Fibroblast of mammary gland (primary cell): ENCODE measurements at regions not wholly inside any gene's neighbourhood (a gene's known extent, or its start where the extent isn't known, plus 50 kb on each side); places are given as distances from the start of the nearest gene placed in this dataset.

Source experiments
- DNase-seq: peaks from one replicate; pipeline ENCODE4 v3.0.0-alpha.2; 2010; ENCODE audit warnings: low read depth
- H3K4me3 ChIP-seq: 2 replicates; pipeline ENCODE4 v1.5.1; 2011; ENCODE audit warnings: low read depth, mild to moderate bottlenecking, low read length, moderate library complexity; ENCODE audit not compliant: control insufficient read depth
- TF ChIP-seq, protein P1 (sequence below): conservative IDR thresholded peaks from 2 replicates; pipeline ENCODE4 v1.5.1; 2011; ENCODE audit warnings: low read depth, low read length, inconsistent platforms; ENCODE audit not compliant: control insufficient read depth, insufficient read depth

DNA sequence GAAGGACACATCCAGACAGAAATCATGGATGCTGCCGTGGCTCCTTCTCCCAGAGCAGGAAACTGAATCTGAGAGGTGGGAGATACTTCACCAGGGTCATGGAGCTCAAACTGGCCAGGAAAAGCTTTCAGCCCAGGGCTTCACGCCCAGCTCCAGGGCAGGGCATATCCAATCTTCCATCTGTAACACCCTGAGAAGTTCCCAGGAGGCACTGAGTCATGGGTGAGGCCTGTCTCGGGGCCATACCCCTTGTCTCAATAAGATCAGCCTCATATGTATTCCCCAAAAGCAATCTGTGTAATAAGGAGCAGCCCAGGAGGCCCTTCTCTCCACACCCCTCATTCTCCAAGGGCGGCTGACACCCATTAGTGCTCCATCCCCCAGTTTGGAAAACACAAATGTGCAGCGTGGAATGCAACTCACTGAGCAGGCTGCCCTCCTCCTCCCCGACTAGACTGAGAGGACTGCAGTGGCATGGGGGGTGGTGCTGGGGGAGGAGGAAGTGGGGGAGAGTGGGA lies 439.3 kb upstream of the SULF2 start:
- TF ChIP-seq, protein P1, sequence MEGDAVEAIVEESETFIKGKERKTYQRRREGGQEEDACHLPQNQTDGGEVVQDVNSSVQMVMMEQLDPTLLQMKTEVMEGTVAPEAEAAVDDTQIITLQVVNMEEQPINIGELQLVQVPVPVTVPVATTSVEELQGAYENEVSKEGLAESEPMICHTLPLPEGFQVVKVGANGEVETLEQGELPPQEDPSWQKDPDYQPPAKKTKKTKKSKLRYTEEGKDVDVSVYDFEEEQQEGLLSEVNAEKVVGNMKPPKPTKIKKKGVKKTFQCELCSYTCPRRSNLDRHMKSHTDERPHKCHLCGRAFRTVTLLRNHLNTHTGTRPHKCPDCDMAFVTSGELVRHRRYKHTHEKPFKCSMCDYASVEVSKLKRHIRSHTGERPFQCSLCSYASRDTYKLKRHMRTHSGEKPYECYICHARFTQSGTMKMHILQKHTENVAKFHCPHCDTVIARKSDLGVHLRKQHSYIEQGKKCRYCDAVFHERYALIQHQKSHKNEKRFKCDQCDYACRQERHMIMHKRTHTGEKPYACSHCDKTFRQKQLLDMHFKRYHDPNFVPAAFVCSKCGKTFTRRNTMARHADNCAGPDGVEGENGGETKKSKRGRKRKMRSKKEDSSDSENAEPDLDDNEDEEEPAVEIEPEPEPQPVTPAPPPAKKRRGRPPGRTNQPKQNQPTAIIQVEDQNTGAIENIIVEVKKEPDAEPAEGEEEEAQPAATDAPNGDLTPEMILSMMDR: no peak
- DNase-seq: no peak
- H3K4me3 ChIP-seq: no peak overlapping the region

GRCh38 chr20:48223715-48224114 lies 438.4 kb upstream of the SULF2 start:
- no peak overlapping the region for H3K4me3 ChIP-seq
- no peak for DNase-seq
- TF ChIP-seq, protein P1: no peak

DNA sequence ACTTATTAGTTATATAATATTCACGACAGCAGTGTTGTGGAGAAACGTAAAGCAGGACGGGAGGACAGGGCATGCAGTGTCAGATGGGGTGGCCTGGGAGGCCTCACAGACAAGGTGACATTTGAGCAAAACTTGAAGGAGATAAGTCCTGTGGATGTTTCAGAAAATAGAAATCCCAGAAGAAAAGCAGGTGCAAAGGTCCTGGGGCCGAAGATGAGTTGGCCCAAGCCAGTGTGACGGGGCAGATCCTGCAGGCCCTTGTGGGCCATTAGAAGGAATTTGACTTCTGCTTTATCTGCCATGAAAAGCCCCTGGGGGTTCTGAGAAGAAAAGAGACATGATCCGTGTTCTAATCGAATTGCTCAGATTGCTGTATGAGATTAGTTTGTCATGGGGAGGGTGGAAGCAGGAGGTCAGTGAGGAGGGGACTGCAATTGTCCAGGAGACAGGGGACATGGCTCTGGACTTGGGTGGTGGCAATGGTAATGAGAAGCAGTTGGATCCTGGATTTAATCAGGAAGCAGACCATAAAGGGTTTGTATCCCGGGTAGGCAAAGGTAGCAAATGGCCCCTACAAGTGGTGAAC lies 437.4 kb upstream of the SULF2 start:
- H3K4me3 ChIP-seq: no peak overlapping the region
- DNase-seq: no peak
- TF ChIP-seq, protein P1: no peak

- DNase-seq: no peak
- TF ChIP-seq, protein P1: no peak
- no peak overlapping the region for H3K4me3 ChIP-seq
Measured at GRCh38 chr20:48220033-48220633, 434.9 kb upstream of the SULF2 start.

GRCh38 chr20:48219306-48219705 lies 434.0 kb upstream of the SULF2 start:
- TF ChIP-seq, protein P1: no peak
- no peak overlapping the region for H3K4me3 ChIP-seq
- no peak for DNase-seq

- TF ChIP-seq, protein P1: no peak
- DNase-seq: no peak
- no peak overlapping the region for H3K4me3 ChIP-seq
Measured at GRCh38 chr20:48217190-48217589, 431.9 kb upstream of the SULF2 start.
